ENCODE measurements at regions not wholly inside any gene's neighbourhood (a gene's known extent, or its start where the extent isn't known, plus 50 kb on each side); places are given as distances from the start of the nearest gene placed in this dataset.

- TF ChIP-seq CTCF (IDR thresholded peaks at IDR 0.05) (no peak), EP300 (IDR thresholded peaks at IDR 0.05) (no peak), POLR2A (IDR thresholded peaks at IDR 0.05) (no peak)
Observed at GRCh38 chr11:104795501-104796213, 102.6 kb downstream of the CASP12 start.

All from ovary (tissue), 3 donors.